DND-41 (cell line): ENCODE measurements at regions not wholly inside any gene's neighbourhood (a gene's known extent, or its start where the extent isn't known, plus 50 kb on each side); places are given as distances from the start of the nearest gene placed in this dataset.
A peak's percentile ranks its signal among the peaks of the same experiment; 100 is the strongest.

ENCODE experiments used
- ATAC-seq: fragments of 200-7000 bp; cut with Tn5 transposase; 3 replicates; pipeline ENCODE4 v1.9.1; 2021; ENCODE audit warnings: low read depth; ENCODE audit not compliant: insufficient read depth
- DNase-seq: peaks from one replicate; pipeline ENCODE4 v3.0.0-alpha.2; 2020
- H2AFZ ChIP-seq: 2 replicates; pipeline ENCODE4 v1.6.0; 2012; ENCODE audit warnings: low read depth, low read length
- H3K27ac ChIP-seq: 2 replicates; pipeline ENCODE4 v1.5.1; 2012; ENCODE audit warnings: low read length, inconsistent platforms
- H3K27me3 ChIP-seq: fragments of 200-600 bp; sonication (generic); 2 replicates; pipeline ENCODE4 v1.6.0; 2012; ENCODE audit warnings: low read length, mild to moderate bottlenecking, inconsistent platforms; ENCODE audit not compliant: insufficient read depth, poor library complexity
- H3K36me3 ChIP-seq: 2 replicates; pipeline ENCODE4 v1.5.1; 2012; ENCODE audit warnings: low read length, inconsistent platforms; ENCODE audit not compliant: insufficient read depth
- H3K4me1 ChIP-seq: 2 replicates; pipeline ENCODE4 v1.5.1; 2012; ENCODE audit warnings: mild to moderate bottlenecking, low read length; ENCODE audit not compliant: insufficient read depth
- H3K4me2 ChIP-seq: 2 replicates; pipeline ENCODE4 v1.6.0; 2012; ENCODE audit warnings: mild to moderate bottlenecking, moderate library complexity, low read length, inconsistent platforms; ENCODE audit not compliant: insufficient read depth
- H3K4me3 ChIP-seq, 2 experiments: fragments of 200-600 bp in 1 of 2; shearing (Covaris generic) in 1 of 2; 2 replicates each; pipeline ENCODE4 v1.5.1; 2012 to 2016; ENCODE audit warnings: inconsistent platforms in 2 of 2, low read length in 2 of 2, mild to moderate bottlenecking in 2 of 2, low read depth in 1 of 2, moderate library complexity in 1 of 2
- H3K79me2 ChIP-seq: 2 replicates; pipeline ENCODE4 v1.6.0; 2012; ENCODE audit warnings: low read length, inconsistent platforms; ENCODE audit not compliant: insufficient read depth
- H3K9ac ChIP-seq: 2 replicates; pipeline ENCODE4 v1.6.0; 2012; ENCODE audit warnings: low read depth, mild to moderate bottlenecking, inconsistent platforms, low read length, moderate library complexity
- H3K9me3 ChIP-seq: 2 replicates; pipeline ENCODE4 v1.5.1; 2012; ENCODE audit warnings: low read length, moderate library complexity, mild to moderate bottlenecking, inconsistent platforms; ENCODE audit not compliant: insufficient read depth, severe bottlenecking
- H4K20me1 ChIP-seq: 2 replicates; pipeline ENCODE4 v1.6.0; 2012; ENCODE audit warnings: low read length; ENCODE audit not compliant: insufficient read depth
- EZH2 ChIP-seq: IDR thresholded peaks from 3 replicates; pipeline ENCODE4 v1.6.1; 2012; ENCODE audit warnings: borderline replicate concordance, low read depth, mild to moderate bottlenecking, moderate library complexity, low read length, inconsistent platforms; ENCODE audit not compliant: severe bottlenecking
- TF ChIP-seq, protein P1 (sequence below): IDR thresholded peaks from 2 replicates; pipeline ENCODE4 v1.5.1; 2012; ENCODE audit warnings: borderline replicate concordance, low read length, moderate library complexity, mild to moderate bottlenecking; ENCODE audit not compliant: poor library complexity, severe bottlenecking; ENCODE audit errors: extremely low read depth

DNA sequence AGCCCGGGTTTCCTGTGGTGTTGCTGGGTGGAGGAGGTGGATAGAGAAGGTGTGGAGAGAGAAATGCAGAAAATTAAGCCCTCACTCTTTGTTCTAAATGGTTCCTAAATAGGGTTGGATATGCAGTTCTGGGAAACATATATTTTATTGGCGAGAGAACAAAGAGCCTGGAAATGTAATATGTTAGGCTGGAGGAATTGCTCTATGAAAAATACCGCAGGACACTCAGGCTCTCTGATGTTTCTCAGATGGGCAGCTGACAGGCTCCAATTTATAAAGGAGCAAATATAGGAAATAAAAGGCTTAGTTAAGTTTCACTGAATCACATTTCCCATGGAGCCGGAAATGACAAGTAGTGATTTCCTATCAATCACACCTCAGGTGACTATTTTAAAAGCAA, 428.0 kb downstream of the TMEM135 start:
- no peak for TF ChIP-seq EZH2
- TF ChIP-seq, protein P1, sequence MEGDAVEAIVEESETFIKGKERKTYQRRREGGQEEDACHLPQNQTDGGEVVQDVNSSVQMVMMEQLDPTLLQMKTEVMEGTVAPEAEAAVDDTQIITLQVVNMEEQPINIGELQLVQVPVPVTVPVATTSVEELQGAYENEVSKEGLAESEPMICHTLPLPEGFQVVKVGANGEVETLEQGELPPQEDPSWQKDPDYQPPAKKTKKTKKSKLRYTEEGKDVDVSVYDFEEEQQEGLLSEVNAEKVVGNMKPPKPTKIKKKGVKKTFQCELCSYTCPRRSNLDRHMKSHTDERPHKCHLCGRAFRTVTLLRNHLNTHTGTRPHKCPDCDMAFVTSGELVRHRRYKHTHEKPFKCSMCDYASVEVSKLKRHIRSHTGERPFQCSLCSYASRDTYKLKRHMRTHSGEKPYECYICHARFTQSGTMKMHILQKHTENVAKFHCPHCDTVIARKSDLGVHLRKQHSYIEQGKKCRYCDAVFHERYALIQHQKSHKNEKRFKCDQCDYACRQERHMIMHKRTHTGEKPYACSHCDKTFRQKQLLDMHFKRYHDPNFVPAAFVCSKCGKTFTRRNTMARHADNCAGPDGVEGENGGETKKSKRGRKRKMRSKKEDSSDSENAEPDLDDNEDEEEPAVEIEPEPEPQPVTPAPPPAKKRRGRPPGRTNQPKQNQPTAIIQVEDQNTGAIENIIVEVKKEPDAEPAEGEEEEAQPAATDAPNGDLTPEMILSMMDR = no peak
- ATAC-seq = no peak
- H3K9me3 ChIP-seq = no peaks in the 10 kb centered on the region

DNA sequence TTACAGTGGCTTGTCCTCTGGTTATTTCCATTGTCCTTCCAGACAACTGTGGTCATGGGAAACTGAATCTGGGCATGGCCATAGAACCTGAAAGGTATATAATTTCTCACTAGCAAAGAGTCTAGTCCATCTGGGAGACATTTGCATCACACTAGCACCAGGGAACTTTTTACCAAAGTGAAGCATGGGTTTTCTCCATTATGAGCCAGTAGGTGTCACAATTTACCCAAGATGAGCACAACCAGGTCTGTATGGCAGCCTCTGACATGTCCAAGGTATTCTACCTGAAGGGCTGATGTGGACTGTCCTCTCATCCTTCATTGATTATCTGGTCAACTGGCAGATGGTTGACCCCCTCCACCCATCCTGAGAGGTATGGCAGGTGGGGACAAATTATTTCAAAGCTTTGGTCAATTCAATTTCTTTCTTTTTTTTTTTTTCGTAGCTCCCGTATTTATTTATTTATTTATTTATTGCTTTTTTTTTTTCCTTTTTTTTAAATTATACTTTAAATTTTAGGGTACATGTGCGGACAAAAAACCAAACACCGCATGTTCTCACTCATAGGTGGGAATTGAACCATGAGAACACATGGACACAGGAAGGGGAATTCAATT, 425.9 kb downstream of the TMEM135 start:
- DNase-seq = no peak

More for the DNA sequence above, 428.0 kb downstream of the TMEM135 start:
- H3K27ac ChIP-seq = no peak overlapping the region
- H2AFZ ChIP-seq = no peak overlapping the region
- H3K9ac ChIP-seq = no peak overlapping the region
- no peaks in the 10 kb centered on the region for H3K4me1 ChIP-seq
- no peak for DNase-seq
- H4K20me1 ChIP-seq = no peaks in the 10 kb centered on the region
- no peak overlapping the region for H3K4me2 ChIP-seq
- no peaks in the 10 kb centered on the region for H3K79me2 ChIP-seq
- H3K36me3 ChIP-seq = no peaks in the 10 kb centered on the region
- H3K4me3 ChIP-seq = no peak overlapping the region
- no peaks in the 10 kb centered on the region for H3K27me3 ChIP-seq

DNA sequence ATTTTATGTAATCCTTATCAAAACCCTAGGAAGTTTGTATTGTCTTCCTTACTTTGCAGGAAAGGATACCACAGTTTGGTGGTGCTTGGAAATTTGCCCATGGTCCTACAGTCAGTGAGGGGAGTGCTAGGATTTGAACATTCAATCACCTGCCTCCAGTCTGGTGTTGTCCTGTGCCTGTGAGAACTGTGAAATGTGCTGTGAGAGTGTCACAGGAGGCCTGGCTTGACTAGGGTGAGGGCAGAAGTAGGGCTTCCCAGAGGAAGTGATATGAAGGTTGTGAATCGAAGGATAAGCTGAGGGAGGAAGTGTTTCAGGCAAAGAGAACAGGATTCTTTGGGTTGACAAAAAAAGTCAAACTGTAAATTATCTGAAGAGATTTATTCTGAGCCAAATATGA, 424.4 kb downstream of the TMEM135 start:
- H3K79me2 ChIP-seq = no peaks in the 10 kb centered on the region
- no peak overlapping the region for H2AFZ ChIP-seq
- H4K20me1 ChIP-seq = no peaks in the 10 kb centered on the region
- H3K4me2 ChIP-seq = no peak overlapping the region
- DNase-seq (no peak), ATAC-seq (no peak)
- no peak overlapping the region for H3K4me3 ChIP-seq
- H3K9me3 ChIP-seq = no peaks in the 10 kb centered on the region
- H3K27ac ChIP-seq = no peak overlapping the region
- H3K4me1 ChIP-seq = no peaks in the 10 kb centered on the region
- H3K36me3 ChIP-seq = no peaks in the 10 kb centered on the region
- H3K27me3 ChIP-seq = no peaks in the 10 kb centered on the region
- no peak overlapping the region for H3K9ac ChIP-seq
- TF ChIP-seq, protein P1 = no peak
- TF ChIP-seq EZH2 = no peak

More for the DNA sequence above, 425.9 kb downstream of the TMEM135 start:
- no peak for TF ChIP-seq EZH2
- TF ChIP-seq, protein P1 = peak; percentile 49
- Histone ChIP-seq H3K4me1 (no peaks in the 10 kb centered on the region), H3K9me3 (no peaks in the 10 kb centered on the region), H2AFZ (no peak overlapping the region), H3K4me3 (no peak overlapping the region), H3K27me3 (no peaks in the 10 kb centered on the region), H3K9ac (no peak overlapping the region), H3K79me2 (no peaks in the 10 kb centered on the region), H4K20me1 (no peaks in the 10 kb centered on the region), H3K27ac (no peak overlapping the region), H3K36me3 (no peaks in the 10 kb centered on the region), H3K4me2 (no peak overlapping the region)
- no peak for ATAC-seq
